H9 (cell line): ENCODE measurements at regions not wholly inside any gene's neighbourhood (a gene's known extent, or its start where the extent isn't known, plus 50 kb on each side); places are given as distances from the start of the nearest gene placed in this dataset.
A peak's percentile ranks its signal among the peaks of the same experiment; 100 is the strongest.

ENCODE experiments used
- DNase-seq: peaks from one replicate; pipeline ENCODE4 v3.0.0-alpha.2; 2017
- H2AFZ ChIP-seq: one replicate; pipeline ENCODE4 v1.6.1; 2013; ENCODE audit warnings: mild to moderate bottlenecking, low read length, control low read depth, moderate library complexity
- H2AK5ac ChIP-seq: 2 replicates; pipeline ENCODE4 v1.6.1; 2013; ENCODE audit warnings: low read length, control low read depth, mixed read lengths; ENCODE audit not compliant: insufficient read length
- H2BK120ac ChIP-seq: one replicate; pipeline ENCODE4 v1.6.1; 2013; ENCODE audit warnings: low read depth, mild to moderate bottlenecking, low read length, control low read depth, inconsistent platforms; ENCODE audit not compliant: poor library complexity, severe bottlenecking
- H2BK12ac ChIP-seq: 2 replicates; pipeline ENCODE4 v1.6.1; 2013; ENCODE audit warnings: low read length, control low read depth, mixed read lengths, low read depth; ENCODE audit not compliant: insufficient read length
- H2BK15ac ChIP-seq: 2 replicates; pipeline ENCODE4 v1.6.1; 2013; ENCODE audit warnings: low read depth, low read length, control low read depth
- H2BK20ac ChIP-seq: one replicate; pipeline ENCODE4 v1.6.1; 2013; ENCODE audit warnings: low read depth, mild to moderate bottlenecking, low read length, control low read depth, inconsistent platforms; ENCODE audit not compliant: poor library complexity, severe bottlenecking
- H2BK5ac ChIP-seq: 2 replicates; pipeline ENCODE4 v1.6.1; 2013; ENCODE audit warnings: low read length, control low read depth, mixed read lengths; ENCODE audit not compliant: insufficient read length
- H3K14ac ChIP-seq: 2 replicates; pipeline ENCODE4 v1.6.1; 2013; ENCODE audit warnings: low read length, control low read depth; ENCODE audit not compliant: insufficient read depth
- H3K18ac ChIP-seq: 2 replicates; pipeline ENCODE4 v1.6.1; 2013; ENCODE audit warnings: low read depth, mild to moderate bottlenecking, mixed read lengths, low read length, control low read depth; ENCODE audit not compliant: insufficient read length
- H3K23ac ChIP-seq: 2 replicates; pipeline ENCODE4 v1.6.1; 2013; ENCODE audit warnings: low read length, control low read depth, mixed read lengths, low read depth; ENCODE audit not compliant: insufficient read length
- H3K23me2 ChIP-seq: 2 replicates; pipeline ENCODE4 v1.6.1; 2013; ENCODE audit warnings: low read depth, mild to moderate bottlenecking, mixed read lengths, low read length, control low read depth; ENCODE audit not compliant: insufficient read length, poor library complexity, severe bottlenecking
- H3K27ac ChIP-seq: 2 replicates; pipeline ENCODE4 v1.5.1; 2013; ENCODE audit warnings: low read length, control low read depth, mixed read lengths, low read depth; ENCODE audit not compliant: insufficient read length
- H3K27me3 ChIP-seq: 2 replicates; pipeline ENCODE4 v1.6.1; 2013; ENCODE audit warnings: low read length, control low read depth, inconsistent platforms; ENCODE audit not compliant: insufficient read depth
- H3K4ac ChIP-seq: 2 replicates; pipeline ENCODE4 v1.6.1; 2013; ENCODE audit warnings: low read depth, mild to moderate bottlenecking, control low read depth, inconsistent platforms, low read length, moderate library complexity
- H3K4me1 ChIP-seq: 2 replicates; pipeline ENCODE4 v1.6.1; 2013; ENCODE audit warnings: low read length, control low read depth, inconsistent platforms; ENCODE audit not compliant: insufficient read depth
- H3K4me2 ChIP-seq: 2 replicates; pipeline ENCODE4 v1.6.1; 2013; ENCODE audit warnings: low read length, control low read depth, mixed read lengths; ENCODE audit not compliant: insufficient read length, insufficient read depth
- H3K56ac ChIP-seq: 2 replicates; pipeline ENCODE4 v1.6.1; 2013; ENCODE audit warnings: low read depth, mild to moderate bottlenecking, mixed read lengths, low read length, control low read depth; ENCODE audit not compliant: insufficient read length
- H3K79me1 ChIP-seq: 2 replicates; pipeline ENCODE4 v1.6.1; 2013; ENCODE audit warnings: low read depth, mild to moderate bottlenecking, moderate library complexity, low read length, control low read depth, inconsistent platforms; ENCODE audit not compliant: insufficient read depth, poor library complexity, severe bottlenecking
- H3K79me2 ChIP-seq: 2 replicates; pipeline ENCODE4 v1.6.1; 2013; ENCODE audit warnings: low read length, control low read depth, inconsistent platforms; ENCODE audit not compliant: insufficient read depth
- H3K9ac ChIP-seq: 2 replicates; pipeline ENCODE4 v1.6.1; 2013; ENCODE audit warnings: low read length, control low read depth, mixed read lengths; ENCODE audit not compliant: insufficient read length; ENCODE audit errors: extremely low read depth
- H3K9me3 ChIP-seq: one replicate; pipeline ENCODE4 v1.6.1; 2013; ENCODE audit warnings: low read depth, low read length, inconsistent platforms; ENCODE audit not compliant: control insufficient read depth
- H3T11ph ChIP-seq: one replicate; pipeline ENCODE4 v1.6.1; 2013; ENCODE audit warnings: mild to moderate bottlenecking, low read length, control low read depth, inconsistent platforms
- H4K20me1 ChIP-seq: one replicate; pipeline ENCODE4 v1.6.1; 2013; ENCODE audit not compliant: control insufficient read depth, insufficient read length, insufficient read depth
- H4K5ac ChIP-seq: 2 replicates; pipeline ENCODE4 v1.6.1; 2013; ENCODE audit warnings: low read depth, mild to moderate bottlenecking, mixed read lengths, low read length, control low read depth; ENCODE audit not compliant: insufficient read length
- H4K8ac ChIP-seq: replicated peaks from 2 replicates; pipeline ENCODE4 v1.6.1; 2013; ENCODE audit warnings: low read length, control low read depth, mixed read lengths, low read depth; ENCODE audit not compliant: insufficient read length
- H4K91ac ChIP-seq: 2 replicates; pipeline ENCODE4 v1.6.1; 2013; ENCODE audit warnings: low read depth, mild to moderate bottlenecking, moderate library complexity, mixed read lengths, low read length, control low read depth; ENCODE audit not compliant: insufficient read length
- H3K27ac Mint-ChIP-seq, 3 experiments: 2 replicates in 2 of 3; 3 replicates in 1 of 3; pipeline ENCODE4 v1.8.0; 2020 to 2021; ENCODE audit warnings: mixed read lengths in 3 of 3, mild to moderate bottlenecking in 1 of 3, moderate library complexity in 1 of 3
- H3K27me3 Mint-ChIP-seq: 2 replicates; pipeline ENCODE4 v1.8.0; 2021; ENCODE audit warnings: low read depth, mild to moderate bottlenecking, moderate library complexity, mixed read lengths
- H3K36me3 Mint-ChIP-seq, 3 experiments: 2 replicates in 2 of 3; 3 replicates in 1 of 3; pipeline ENCODE4 v1.8.0; 2020 to 2021; ENCODE audit warnings: low read depth in 3 of 3, mixed read lengths in 3 of 3; ENCODE audit not compliant: insufficient read depth in 1 of 3
- H3K4me1 Mint-ChIP-seq, 2 experiments: 2 replicates each; pipeline ENCODE4 v1.8.0; 2020; ENCODE audit warnings: mixed read lengths in 2 of 2
- H3K4me3 Mint-ChIP-seq, 2 experiments: 2 replicates in 1 of 2; 3 replicates in 1 of 2; pipeline ENCODE4 v1.8.0; 2020 to 2021; ENCODE audit warnings: mild to moderate bottlenecking in 2 of 2, mixed read lengths in 2 of 2, moderate library complexity in 1 of 2
- H3K9me3 Mint-ChIP-seq, 2 experiments: 2 replicates in 1 of 2; 3 replicates in 1 of 2; pipeline ENCODE4 v1.8.0; 2020; ENCODE audit warnings: mild to moderate bottlenecking in 2 of 2, mixed read lengths in 2 of 2, moderate library complexity in 1 of 2
- CTCF ChIP-seq: fragments of 200-600 bp; sonication (generic); conservative IDR thresholded peaks from 3 replicates; pipeline ENCODE4 v1.8.0; 2021; ENCODE audit warnings: antibody characterized with exemption, mild to moderate bottlenecking
- WGBS: extraction: QIAGEN DNeasy Blood & Tissue Kit; methylation state at CpG from one replicate; pipeline ENCODE4 v1.1.7; 2013; ENCODE audit warnings: missing lambda C conversion rate, low lambda C conversion rate, mixed read lengths; ENCODE audit not compliant: insufficient read length; ENCODE audit errors: extremely low coverage; 5-methylcytosine and 5-hydroxymethylcytosine counted together

GRCh38 chr2:36246320-36246990, 109.1 kb upstream of the CRIM1 start:
- H2BK120ac ChIP-seq: no peak overlapping the region
- no peak for DNase-seq
- no peaks in the 10 kb centered on the region for H3K23me2 ChIP-seq
- H3K9me3 Mint-ChIP-seq: no peaks in the 10 kb centered on the region
- TF ChIP-seq CTCF: no peak
- H3K4me3 Mint-ChIP-seq: no peak overlapping the region
- no peak overlapping the region for H3K4me2 ChIP-seq
- H4K91ac ChIP-seq: no peak overlapping the region
- H4K5ac ChIP-seq: no peak overlapping the region
- no peak overlapping the region for H2AFZ ChIP-seq
- H3K4me1 Mint-ChIP-seq: peaks cover 2 to 3% of the 10 kb centered on the region in 2 experiments
- H4K8ac ChIP-seq: no peak overlapping the region
- no peak overlapping the region for H3K56ac ChIP-seq
- no peak overlapping the region for H3K18ac ChIP-seq
- H2BK12ac ChIP-seq: no peak overlapping the region
- no peak overlapping the region for H3T11ph ChIP-seq
- no peak overlapping the region for H3K27ac ChIP-seq
- no peak overlapping the region for H2BK5ac ChIP-seq
- H2BK15ac ChIP-seq: no peak overlapping the region
- no peaks in the 10 kb centered on the region for H4K20me1 ChIP-seq
- H3K14ac ChIP-seq: no peak overlapping the region
- no peaks in the 10 kb centered on the region for H3K27me3 ChIP-seq
- H2BK20ac ChIP-seq: peak overlapping the region; percentile 45
- no peaks in the 10 kb centered on the region for H3K79me2 ChIP-seq
- no peaks in the 10 kb centered on the region for H3K4me1 ChIP-seq
- no peaks in the 10 kb centered on the region for H3K79me1 ChIP-seq
- no peak overlapping the region for H3K23ac ChIP-seq
- no peak overlapping the region for H3K27ac Mint-ChIP-seq
- no peaks in the 10 kb centered on the region for H3K9me3 ChIP-seq
- no peaks in the 10 kb centered on the region for H3K27me3 Mint-ChIP-seq
- H3K9ac ChIP-seq: no peak overlapping the region
- WGBS: no CpG with 5 or more reads among the region's 2 CpGs
- H2AK5ac ChIP-seq: no peak overlapping the region
- H3K36me3 Mint-ChIP-seq: no peaks in the 10 kb centered on the region
- no peak overlapping the region for H3K4ac ChIP-seq
